Left lobe of liver (tissue), 2 donors: ENCODE measurements at regions not wholly inside any gene's neighbourhood (a gene's known extent, or its start where the extent isn't known, plus 50 kb on each side); places are given as distances from the start of the nearest gene placed in this dataset.
A peak's percentile ranks its signal among the peaks of the same experiment; 100 is the strongest.
"Not testable (repeated sequence)": the region's sequence is repeated elsewhere in the genome, so short reads cannot be mapped to it uniquely, and the experiment has no call there.

Experiments used
- ATAC-seq: fragments of 200-7000 bp; cut with Tn5 transposase; one replicate; pipeline ENCODE4 v1.9.1; 2020; ENCODE audit warnings: mild to moderate bottlenecking, moderate library complexity
- DNase-seq: peaks from one replicate; pipeline ENCODE4 v3.0.0-alpha.2; 2020; ENCODE audit warnings: low spot score
- donor health status: DM: no; HTN: no; CAD: no; lungs with moderate emphysema.
- donor health status: DM: no; HTN: yes; CAD: no.

DNA sequence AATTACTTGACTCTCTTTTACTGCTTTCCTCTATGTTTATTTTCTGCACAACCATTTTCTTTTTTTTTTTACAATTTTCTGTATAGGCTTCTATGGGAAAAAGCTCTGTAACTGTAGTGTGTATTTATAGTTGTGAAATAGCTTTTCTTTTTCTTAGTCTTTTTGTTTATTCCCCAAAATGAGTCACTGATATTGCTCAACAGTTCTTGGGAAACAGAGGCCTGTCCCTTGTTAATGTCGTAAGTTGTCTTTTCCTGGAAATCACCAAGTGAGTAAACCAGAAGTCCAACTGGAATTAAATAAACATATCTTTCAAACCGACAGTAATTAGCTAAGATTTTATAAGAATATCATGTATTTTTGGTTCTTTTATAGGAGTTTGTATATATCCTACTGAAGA lies 325.1 kb upstream of the PRR16 start:
- ATAC-seq (peak; percentile 76), DNase-seq (no peak)

DNA sequence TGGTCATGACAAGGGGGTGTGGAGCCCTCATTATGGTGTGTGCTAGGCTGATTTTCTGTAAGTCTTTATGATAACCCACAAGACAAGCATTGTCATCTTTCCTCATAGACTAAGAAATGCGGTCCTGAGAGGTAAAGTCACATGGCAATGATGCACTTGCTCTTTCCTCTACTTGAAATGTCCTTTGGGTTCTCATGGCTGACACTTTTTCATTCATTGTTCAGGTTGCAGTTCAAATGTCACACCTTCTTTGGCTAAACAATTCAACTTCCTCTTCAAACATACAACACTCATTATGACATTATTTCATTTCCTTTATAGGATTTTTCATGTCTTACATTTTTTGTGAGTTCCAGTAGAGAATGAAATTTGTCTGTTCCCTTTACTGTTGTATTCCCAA lies 323.6 kb upstream of the PRR16 start:
- no peak for DNase-seq
- ATAC-seq: no peak

DNA sequence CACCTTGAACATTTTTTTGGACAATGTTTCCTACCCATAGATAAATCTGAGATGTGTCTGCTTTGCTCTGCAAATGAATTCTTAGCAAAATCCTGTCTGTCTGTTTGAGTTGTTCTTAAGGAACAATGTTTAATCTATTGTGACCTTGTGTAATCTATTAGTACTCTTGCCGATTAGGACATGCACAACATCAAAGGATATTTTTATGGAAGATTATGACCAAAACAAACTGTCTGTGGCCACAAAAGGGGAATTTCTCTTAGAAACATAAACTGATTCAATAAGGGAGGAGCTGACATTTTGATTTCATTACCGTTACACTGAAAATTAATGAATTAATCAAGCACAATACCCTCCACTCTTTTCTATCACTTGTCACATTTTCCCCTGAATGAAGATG lies 323.0 kb upstream of the PRR16 start:
- ATAC-seq: no peak
- DNase-seq: no peak

DNA sequence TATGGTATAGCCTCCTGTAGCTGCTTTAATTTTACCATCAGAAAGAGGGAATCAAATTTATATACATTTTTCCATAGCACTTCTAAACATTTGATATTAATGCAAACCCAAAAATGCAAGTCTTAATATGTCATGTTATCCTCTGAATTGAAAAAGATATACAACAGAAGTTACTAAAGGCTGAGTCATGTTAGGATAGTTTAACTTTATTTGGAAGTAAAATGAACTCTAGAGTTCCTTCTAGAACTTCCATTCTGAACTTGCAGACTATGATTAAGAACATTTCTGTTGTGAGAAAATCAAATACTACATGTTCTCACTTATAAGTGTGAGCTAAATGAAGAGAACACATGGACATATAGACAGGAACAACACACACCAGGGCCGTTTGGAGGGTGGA lies 317.3 kb upstream of the PRR16 start:
- no peak for ATAC-seq

DNA sequence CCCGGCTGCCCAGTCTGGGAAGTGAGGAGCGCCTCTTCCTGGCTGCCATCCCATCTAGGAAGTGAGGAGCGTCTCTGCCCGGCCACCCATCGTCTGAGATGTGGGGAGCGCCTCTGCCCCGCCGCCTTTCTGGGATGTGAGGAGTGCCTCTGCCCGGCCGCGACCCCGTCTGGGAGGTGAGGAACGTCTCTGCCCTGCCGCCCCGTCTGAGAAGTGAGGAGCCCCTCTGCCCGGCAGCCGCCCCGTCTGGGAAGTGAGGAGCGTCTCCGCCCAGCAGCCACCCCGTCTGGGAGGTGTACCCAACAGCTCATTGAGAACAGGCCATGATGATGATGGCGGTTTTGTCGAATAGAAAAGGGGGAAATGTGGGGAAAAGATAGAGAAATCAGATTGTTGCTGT lies 316.2 kb upstream of the PRR16 start:
- not testable (repeated sequence) for DNase-seq, ATAC-seq

More for the DNA sequence above, 317.3 kb upstream of the PRR16 start:
- no peak for DNase-seq

DNA sequence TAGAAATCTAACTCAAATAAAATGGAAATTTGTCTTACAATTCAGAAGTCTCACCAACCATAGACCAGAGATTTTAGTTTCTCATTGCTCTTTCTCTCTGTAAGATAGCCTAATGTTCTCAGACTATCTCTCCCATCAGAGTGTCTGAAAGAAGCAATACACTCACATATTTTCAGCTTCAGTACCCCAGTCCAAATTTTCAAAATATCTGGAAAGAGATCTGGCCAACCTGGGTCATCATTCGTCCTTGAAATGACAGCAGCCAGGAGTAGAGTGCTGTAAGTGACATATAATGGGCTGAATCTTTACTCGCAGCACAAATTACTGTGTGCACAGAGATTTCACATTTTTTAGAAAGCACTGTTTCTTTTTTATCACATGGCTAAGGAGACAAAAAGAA lies 313.3 kb upstream of the PRR16 start:
- no peak for ATAC-seq
- no peak for DNase-seq

DNA sequence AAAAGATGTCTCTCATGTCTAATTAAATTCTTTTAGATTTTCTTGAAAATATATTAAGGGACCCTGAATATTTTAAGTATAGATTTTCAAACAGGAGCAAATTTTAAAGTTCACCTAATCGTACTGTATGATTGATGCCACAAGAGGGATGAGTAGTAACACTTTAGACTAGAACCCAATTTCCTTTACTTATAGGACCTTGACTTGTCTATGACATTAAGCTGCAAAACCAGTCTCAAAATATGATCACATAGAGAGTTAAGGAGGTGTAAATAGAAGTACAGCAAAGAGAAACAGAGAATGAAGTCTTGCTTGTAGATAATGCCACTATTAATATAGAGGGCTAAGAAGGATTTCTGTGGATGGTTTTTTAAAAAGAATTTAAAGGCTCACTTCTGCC lies 312.9 kb upstream of the PRR16 start:
- DNase-seq: no peak
- no peak for ATAC-seq

DNA sequence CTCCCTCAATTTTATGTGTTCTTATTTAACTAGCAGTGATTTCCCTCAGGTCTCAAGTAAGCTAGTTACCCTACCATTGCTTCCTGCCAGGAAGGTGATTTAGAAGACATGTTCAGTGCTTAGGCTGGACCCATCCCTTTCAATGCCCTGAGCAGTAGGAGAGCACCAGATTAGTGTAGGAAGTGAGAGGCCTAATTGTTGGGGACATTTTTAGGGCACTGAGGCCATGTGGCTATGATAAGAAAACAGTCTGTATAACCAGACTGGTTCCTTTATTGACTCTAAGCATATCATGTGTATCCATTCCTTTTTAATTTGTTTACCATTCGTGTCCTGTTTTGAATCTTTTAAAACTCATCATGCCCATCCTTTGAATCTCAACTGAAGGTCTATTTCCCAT lies 312.3 kb upstream of the PRR16 start:
- DNase-seq (no peak), ATAC-seq (no peak)

DNA sequence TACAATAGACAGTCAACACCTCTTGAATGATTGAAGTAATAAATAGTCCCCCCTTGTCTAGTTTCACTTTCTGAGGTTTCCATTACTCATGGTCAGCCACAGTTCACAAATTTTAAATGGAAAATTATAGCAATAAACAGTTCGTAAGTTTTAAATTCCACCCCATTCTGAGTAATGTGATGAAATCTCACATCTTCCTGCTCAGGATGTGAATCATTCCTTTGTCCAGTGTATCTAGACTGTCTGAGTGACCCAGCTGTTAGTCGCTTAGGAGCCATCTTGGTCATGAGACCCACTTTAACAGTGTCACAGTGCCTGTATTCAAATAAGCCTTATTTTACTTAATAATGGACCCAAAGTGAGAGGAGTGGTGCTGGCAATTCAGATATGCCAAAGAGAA lies 311.6 kb upstream of the PRR16 start:
- no peak for DNase-seq
- ATAC-seq: no peak

DNA sequence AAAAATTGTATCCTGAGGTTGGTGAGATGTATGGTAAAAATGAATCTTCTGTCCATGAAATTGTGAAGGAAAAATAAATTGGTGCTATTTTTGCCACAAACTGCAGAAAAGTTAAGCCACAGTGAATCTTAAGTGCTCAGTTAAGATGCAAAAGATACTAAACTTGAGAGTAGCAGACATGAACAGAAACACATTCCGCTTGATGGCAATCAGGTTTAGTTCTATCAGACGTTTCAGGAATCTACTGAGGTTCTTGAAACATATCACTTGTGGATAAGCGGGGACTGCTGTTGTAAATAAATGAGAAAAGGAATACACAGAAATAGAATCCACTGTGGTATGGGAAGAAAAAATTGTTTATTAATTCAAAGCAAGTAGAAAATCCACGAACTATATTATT lies 311.2 kb upstream of the PRR16 start:
- no peak for DNase-seq

DNA sequence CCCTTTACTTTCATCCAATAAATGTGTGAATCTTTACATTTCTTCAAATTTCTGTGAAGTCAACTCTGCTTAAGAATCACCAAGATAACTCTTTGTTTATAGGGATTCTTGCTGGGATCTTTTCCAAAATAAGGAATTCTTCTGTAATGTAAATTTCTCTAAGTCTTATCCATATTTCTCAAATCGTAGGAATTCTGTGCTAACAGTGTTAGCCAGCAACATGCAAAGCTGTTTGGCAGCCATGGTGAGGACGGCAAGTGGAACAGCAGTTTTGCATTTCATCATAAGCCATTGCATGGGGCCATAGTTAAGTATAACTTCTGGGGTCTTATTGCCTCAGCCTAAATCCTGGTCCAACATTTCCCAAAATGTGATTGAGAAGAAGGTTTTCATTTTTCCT lies 310.5 kb upstream of the PRR16 start:
- no peak for ATAC-seq

More for the DNA sequence above, 311.2 kb upstream of the PRR16 start:
- no peak for ATAC-seq

DNA sequence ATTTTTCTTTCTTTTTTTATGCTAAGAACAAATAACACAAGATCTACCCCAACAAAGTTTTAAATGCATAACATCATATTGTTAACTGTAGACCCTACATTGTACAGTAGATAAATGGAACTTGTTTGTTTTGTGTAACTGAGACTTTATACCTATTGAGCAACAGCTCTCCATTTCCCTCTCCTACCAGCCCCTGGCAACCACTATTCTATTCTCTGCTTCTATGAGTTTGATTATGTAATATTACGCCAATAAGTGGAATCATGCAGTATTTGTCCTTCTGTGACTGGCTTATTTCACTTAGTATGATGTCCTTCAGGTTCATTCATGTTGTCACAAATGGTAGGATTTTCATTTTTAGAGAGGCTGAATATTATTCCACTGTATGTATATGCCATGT lies 308.2 kb upstream of the PRR16 start:
- ATAC-seq: peak; percentile 85
- DNase-seq: no peak

More for the DNA sequence above, 310.5 kb upstream of the PRR16 start:
- DNase-seq: no peak

DNA sequence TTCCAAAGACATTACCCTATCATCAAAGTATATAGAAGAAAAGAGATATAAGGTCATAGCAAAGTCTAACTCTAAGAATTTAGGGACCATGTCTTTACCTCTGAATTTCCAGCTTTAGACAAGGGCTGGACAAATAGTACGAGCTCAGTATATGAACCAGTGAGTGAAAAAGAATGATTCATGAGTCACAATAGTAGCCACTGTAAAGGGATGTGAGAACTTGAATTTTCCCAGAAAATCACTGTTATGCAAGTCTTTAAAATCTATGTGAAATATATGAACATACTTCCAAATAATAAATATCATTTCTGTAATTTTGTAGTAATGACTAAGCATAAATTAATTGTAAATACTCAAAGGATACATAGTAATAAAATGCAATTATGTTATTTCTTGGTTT lies 305.9 kb upstream of the PRR16 start:
- no peak for DNase-seq
- no peak for ATAC-seq

DNA sequence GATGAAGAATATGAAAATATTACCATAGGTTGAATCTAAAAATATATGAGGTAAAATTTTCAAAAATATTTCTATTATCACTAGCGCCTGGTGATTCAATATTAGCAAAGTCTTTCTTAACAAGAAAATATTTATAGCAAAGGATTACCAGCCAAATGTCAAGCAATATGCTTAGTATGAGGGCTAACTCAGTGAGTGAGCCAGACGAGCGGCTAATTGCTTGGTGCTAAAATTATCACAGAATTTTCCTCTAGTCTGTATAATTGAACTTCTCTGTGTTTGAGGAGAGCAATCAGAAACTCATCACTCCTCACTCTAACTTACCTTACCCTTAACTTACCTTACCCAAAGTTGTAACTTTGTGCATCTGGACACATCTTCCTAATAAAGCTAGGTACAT lies 304.9 kb upstream of the PRR16 start:
- no peak for ATAC-seq
- no peak for DNase-seq

DNA sequence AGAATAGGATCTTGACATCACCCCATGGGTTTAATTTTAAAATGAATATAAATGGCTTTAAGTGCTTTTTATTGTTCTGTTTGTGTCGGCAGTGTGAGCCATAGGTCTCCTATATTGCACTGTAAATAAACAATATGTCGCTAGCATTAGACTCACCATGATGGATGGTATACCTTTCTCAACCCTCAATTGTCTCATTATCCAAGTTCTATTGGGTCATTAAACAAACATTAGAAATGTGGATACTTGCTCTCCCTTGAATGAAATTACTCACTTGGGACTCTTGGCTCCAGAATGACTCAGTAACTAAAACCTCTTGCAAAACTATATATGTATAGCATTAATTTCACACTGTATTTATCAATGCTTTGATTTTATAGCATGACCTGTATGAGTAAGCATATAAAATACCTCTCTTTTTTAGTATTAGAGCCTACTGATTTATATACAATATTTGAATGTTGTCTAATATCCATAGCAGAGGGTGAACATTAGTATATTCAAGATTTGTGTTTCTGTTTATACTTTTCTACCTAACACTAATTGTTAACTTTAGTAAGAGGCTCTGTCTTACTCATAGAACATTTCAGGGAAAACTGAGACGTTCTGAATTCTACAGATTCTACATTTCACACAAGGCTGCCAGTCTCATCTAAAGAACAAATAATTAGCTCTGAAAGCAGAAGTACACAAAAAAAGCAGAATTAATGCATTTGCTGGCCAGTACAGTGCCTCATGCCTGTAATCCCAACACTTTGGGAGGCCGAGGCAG lies 303.8 kb upstream of the PRR16 start:
- DNase-seq (no peak), ATAC-seq (no peak)

DNA sequence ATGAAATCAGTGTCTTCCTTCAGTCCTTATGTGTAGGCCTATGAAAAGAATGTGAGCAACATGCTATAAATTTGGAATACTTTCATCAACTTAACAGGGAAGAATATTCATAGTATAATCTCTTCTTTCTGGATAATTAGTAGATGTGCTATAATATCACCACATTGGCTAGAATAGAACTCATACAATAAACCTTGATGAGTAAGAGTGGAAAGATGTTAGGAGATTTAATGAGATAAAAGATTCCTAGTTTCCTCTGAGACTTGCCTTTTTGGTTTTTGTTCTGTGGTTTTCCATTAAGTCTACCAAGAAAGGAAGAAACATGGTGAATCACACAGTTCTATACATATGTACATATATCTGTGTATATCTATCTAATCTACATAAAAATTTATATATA lies 301.8 kb upstream of the PRR16 start:
- no peak for DNase-seq
- ATAC-seq: no peak

DNA sequence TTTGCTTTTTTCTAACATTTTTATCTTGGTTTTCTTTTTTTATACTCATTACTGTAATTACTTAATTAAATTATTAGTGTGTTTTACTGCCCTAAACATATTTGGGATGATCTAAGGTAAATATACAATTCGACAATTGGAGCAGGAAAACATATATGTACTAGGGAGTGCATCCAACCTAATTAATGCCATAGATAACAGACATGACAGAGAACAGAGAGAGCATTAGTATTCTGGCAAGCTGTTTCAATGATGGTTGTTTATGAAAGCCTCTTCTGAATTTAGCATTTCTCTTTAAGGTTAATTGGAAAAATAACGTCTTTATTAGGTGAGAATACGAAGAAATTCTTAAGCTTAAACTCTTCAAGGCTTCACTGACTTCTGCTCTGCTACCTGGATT lies 300.1 kb upstream of the PRR16 start:
- DNase-seq: no peak
- no peak for ATAC-seq

DNA sequence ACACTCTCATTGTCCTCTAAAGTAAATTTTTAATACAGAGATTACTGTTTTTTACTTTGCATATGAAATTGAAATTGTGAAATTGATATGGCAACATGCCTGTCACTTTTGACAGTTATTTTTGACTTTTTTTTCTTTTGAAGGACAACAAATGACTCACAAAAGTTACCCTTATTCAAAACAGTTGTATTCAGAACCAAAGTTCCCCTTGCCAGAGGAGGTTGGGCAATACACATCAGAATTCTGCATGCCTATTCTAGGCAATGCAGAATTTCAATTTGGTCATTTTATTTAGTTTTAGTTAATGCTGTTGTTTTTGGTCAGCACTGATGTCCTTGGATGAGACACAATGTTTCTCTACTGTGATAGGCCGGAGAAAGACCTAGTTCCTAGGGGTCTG lies 299.1 kb upstream of the PRR16 start:
- DNase-seq (no peak), ATAC-seq (no peak)

DNA sequence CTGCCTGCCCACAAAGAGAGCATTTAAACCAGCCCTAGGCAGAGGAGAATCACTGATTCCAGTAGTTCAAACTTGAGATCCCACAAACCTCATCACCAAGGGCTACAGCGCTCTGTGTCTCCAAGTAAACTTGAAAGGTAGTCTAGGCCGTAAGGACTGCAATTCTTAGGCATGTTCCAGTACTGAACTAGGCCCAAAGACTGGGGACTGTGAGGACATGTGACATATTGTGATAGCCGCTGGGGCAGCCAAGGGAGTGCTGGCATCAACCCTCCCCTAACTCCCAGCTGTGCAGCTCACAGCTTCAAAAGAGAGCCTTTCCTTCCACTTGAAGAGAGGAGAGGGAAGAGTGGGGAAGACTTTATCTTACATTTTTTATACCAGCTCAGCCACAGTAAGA lies 291.0 kb upstream of the PRR16 start:
- DNase-seq (no peak), ATAC-seq (no peak)

DNA sequence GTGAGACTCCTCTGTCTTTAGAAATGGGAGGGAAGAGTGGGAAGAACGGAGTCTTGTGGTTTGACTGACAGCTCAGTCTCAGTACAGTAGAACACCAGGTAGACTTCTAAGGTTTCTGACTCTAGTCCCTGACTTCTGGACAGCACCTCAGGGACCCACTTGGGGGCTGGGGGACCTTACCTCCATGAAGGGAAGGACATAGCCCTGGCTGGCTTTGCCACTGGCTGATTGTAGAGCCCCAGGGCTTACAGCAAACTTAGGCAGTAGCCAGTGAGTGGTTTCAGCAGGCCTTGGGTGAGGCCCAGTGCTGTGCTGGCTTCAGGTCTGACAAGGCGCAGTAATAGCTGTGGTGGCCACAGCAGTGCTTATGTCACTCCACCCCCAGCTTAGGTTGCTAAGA lies 290.0 kb upstream of the PRR16 start:
- no peak for DNase-seq
- no peak for ATAC-seq

DNA sequence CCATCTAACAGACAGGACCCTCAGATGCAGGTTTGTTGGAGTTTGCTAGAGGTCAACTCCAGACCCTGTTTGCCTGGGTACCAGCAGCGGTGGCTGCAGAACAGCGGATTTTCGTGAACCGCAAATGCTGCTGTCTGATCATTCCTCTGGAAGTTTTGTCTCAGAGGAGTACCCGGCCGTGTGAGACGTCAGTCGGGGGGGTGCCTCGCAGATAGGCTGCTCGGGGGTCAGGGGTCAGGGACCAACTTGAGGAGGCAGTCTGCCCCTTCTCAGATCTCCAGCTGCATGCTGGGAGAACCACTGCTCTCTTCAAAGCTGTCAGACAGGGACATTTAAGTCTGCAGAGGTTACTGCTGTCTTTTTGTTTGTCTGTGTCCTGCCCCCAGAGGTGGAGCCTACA lies 282.9 kb upstream of the PRR16 start:
- DNase-seq, ATAC-seq: not testable (repeated sequence)

DNA sequence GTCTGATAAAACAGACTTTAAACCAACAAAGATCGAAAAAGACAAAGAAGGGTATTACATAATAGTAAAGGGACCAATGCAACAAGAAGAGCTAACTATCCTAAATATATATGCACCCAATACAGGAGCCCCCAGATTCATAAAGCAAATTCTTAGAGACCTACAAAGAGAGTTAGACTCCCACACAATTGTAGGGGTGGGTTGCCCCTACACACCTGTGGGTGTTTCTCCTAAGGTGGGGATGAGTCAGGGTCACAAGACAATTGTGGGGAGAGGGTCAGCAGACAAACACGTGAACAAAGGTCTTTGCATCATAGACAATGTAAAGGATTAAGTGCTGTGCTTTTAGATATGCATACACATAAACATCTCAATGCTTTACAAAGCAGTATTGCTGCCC lies 269.4 kb upstream of the PRR16 start:
- ATAC-seq, DNase-seq: not testable (repeated sequence)

DNA sequence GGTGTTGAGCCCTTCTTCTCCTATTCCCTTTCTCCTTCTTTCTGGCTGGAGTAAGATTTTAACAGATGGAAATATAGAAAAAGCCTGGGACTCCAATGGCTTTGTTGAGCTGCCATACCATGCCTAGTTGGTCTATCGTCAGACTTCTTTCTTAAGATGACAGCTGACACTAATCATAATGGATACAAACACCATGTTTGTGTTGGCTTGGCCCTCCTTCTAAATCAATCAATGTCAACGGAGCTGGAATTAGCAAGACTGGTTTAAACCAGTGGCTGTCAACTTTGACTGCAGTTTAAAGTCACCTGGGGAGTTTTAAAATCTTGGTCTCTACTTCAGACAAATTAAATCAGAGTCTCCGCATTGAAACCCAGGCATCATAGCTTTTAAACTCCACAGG lies 264.5 kb upstream of the PRR16 start:
- ATAC-seq (no peak), DNase-seq (no peak)
